Activated naive CD4-positive, alpha-beta T cell treated with anti-CD3 and anti-CD28 coated beads, Interleukin-2, amount 50 U/mL, for 72 hours (primary cell): ENCODE measurements at regions not wholly inside any gene's neighbourhood (a gene's known extent, or its start where the extent isn't known, plus 50 kb on each side); places are given as distances from the start of the nearest gene placed in this dataset.
A peak's percentile ranks its signal among the peaks of the same experiment; 100 is the strongest.

ENCODE experiments used
- ATAC-seq, 2 donors: fragments of 150-1000 bp; cut with Tn5 transposase; 2 replicates each; pipeline ENCODE4 v1.10.0; 2021; ENCODE audit warnings: mild to moderate bottlenecking in 2 of 2, moderate library complexity in 2 of 2
- DNase-seq, 2 donors: peaks; one replicate each; pipeline ENCODE4 v3.0.0; 2021 to 2022; ENCODE audit warnings: low spot score in 2 of 2
- H3K27ac Mint-ChIP-seq, 2 donors: one replicate each; pipeline ENCODE4 v1.8.0; 2022; ENCODE audit warnings: mild to moderate bottlenecking in 2 of 2, mixed read lengths in 2 of 2
- H3K36me3 Mint-ChIP-seq, 2 donors: one replicate each; pipeline ENCODE4 v1.8.0; 2022; ENCODE audit warnings: mixed read lengths in 2 of 2
- H3K9me3 Mint-ChIP-seq, 2 donors: one replicate each; pipeline ENCODE4 v1.8.0; 2022; ENCODE audit warnings: mixed read lengths in 2 of 2

DNA sequence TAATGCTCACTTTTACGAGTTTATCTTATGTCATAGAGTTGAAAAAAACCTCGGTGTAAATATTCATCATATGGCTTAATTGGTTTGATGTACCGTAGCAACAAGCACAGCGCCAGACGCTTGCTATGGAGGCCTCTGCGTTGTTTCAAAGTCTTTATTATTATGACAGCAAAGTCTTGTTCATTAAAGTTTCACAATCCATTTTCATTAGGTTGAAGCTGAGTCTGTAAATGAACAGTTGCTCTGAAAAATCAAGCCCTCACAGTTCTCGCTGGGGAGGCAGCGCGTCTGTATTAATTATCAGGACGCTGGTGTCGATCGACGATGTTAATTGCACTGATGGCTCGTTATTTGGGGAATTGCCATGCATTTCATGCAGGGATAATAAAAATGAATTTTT lies 185.6 kb downstream of the INSC start:
- no peak for DNase-seq
- H3K27ac Mint-ChIP-seq, result no peak overlapping the region
- H3K9me3 Mint-ChIP-seq, result no peaks in the 10 kb centered on the region
- no peaks in the 10 kb centered on the region for H3K36me3 Mint-ChIP-seq
- no peak for ATAC-seq

DNA sequence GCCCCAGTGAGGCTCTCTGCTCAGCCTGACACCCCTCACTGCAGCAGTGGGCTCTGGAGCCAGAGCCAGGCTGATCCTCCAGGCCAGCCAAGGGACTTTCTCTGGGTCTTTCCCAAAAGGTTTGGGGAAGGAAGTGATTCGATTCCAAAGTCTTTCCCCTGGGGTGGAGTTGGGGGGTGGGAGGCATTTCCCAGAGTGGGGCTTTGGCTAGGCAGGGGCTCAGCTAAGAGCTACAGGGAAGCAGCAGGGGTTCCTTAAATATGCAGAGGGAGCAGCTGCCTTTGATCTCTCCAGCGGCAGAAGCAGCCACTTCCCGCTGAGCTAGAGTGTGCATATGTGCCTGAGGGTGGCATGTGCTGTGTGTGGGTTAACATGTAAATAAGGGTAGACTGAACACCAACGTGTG lies 192.9 kb downstream of the INSC start:
- H3K9me3 Mint-ChIP-seq, result no peaks in the 10 kb centered on the region
- no peak for DNase-seq
- no peaks in the 10 kb centered on the region for H3K36me3 Mint-ChIP-seq
- no peak overlapping the region for H3K27ac Mint-ChIP-seq
- ATAC-seq, result no peak

DNA sequence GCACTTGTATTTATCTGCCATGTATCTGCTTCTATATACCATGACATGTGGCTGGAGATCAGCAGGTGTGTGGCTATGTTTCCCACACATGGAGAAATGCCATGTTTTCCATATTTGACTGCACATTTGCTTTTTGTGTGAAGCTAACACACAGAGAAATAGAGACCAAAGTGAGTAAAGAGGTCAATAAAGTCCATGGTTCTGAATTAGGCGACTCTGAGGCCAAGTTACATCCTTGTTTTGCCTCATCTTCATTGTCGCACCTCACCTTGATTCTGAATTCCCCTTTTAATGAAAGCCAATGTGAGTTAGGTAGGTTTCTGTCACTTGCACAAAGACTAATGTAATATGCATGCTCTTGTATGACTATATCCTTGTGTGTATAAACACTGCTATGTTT lies 194.1 kb downstream of the INSC start:
- H3K27ac Mint-ChIP-seq, result no peak overlapping the region
- no peaks in the 10 kb centered on the region for H3K9me3 Mint-ChIP-seq
- no peaks in the 10 kb centered on the region for H3K36me3 Mint-ChIP-seq
- ATAC-seq (no peak), DNase-seq (no peak)

DNA sequence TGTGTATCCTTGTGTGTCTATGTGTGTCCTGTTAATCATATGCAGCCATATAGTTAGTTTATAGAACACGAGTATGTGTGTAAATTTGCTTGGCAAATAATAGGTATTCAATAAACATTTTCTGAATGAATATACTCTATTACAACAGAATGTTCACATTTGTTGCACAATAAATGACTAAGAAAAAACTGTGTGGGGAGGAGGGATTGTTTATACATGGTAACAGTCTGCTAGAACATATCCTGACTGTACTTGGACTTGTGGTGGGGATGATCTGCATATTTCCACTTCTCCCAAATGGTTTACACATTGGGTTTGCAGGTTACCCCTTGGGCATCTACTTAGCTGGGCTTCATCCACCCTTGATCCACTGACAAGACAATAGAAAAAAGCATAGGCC lies 194.6 kb downstream of the INSC start:
- no peak for ATAC-seq
- no peak for DNase-seq
- H3K36me3 Mint-ChIP-seq, result no peaks in the 10 kb centered on the region
- H3K27ac Mint-ChIP-seq, result no peak overlapping the region
- no peaks in the 10 kb centered on the region for H3K9me3 Mint-ChIP-seq

DNA sequence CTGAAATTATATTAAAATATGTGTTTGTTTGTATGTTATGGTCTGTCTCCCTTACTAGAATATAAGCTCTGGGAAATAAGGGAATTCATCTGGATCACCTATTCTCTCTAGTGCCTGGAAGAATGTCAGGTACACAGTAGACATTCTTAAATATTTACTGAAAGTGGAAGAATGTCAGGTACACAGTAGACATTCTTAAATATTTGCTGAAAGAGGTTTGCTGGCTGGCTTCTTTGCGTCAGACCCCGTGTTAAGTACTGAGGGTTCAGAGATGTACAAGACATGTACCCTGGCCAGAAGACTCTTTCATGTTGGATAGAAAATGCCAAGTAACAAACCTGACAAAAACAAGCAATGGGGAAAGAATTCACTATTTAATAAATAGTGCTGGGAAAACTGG lies 199.1 kb downstream of the INSC start:
- Mint-ChIP-seq H3K27ac (no peak overlapping the region), H3K36me3 (no peaks in the 10 kb centered on the region), H3K9me3 (peaks cover 0 to 3% of the 10 kb centered on the region in 2 donors)

DNA sequence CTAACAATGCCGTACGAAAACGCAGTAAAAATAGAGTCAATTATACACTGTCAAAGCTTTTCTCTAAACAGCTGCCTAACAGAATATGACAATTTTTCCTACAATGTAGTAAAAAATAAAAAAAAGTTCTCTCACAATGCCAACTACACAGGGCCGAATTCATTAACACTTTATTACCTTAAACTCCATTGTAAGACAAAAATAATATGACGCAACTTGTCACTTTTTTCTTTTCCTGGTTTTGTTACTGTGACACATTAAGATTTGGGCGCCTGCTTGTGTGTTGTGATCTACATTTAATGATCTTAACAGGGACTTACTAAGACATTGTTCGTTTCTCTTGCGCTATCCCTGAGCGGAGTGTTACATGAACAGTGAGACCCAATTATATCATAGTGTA lies 204.1 kb downstream of the INSC start:
- no peaks in the 10 kb centered on the region for H3K36me3 Mint-ChIP-seq
- DNase-seq (no peak), ATAC-seq (no peak)
- H3K27ac Mint-ChIP-seq, result no peak overlapping the region
- peaks cover 0 to 3% of the 10 kb centered on the region in 2 donors for H3K9me3 Mint-ChIP-seq

More for the DNA sequence above, 199.1 kb downstream of the INSC start:
- no peak for ATAC-seq
- no peak for DNase-seq

DNA sequence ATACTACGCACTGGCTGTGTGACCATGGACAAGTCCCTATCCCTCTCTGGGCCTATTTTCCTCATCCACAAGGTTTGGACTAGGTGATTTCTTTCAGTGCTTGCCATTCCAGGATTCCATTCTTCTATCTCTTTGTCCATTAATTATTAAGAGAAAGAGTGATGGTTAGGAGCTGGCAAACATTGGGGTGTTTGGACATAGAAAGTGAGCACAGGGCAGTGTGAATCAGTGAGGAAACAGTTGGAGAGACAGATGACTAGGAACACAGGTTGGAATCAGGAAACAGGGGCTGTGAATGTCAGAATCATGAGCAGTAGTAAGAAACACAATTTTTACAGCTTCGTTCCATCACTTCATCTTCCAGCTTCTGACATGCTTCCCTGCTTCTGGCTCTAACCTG lies 211.8 kb downstream of the INSC start:
- Mint-ChIP-seq H3K36me3 (no peaks in the 10 kb centered on the region), H3K9me3 (no peaks in the 10 kb centered on the region), H3K27ac (no peak overlapping the region)
- ATAC-seq (no peak), DNase-seq (no peak)

DNA sequence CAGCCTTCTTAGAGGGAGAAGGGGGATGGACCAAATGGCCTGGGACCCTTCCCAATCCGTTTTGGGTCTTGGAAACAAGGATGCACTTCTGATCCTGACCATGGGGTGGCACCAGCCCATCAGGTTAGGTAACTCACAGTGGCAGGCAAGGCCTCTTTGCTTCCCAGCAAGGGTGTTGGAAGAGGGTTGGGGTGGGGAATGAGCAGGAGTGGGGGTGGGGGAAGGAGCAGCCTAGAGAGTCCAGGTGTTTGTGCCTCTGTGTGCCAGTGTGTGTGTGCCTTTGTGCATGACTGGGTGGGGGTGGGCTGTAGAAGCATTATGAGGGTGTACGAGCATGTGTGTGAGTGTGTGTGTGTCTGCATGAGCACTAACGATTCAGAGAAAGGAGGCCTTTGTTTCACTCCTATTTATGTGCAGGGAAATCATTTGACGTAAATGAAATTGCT lies 213.1 kb downstream of the INSC start:
- Mint-ChIP-seq H3K9me3 (no peaks in the 10 kb centered on the region), H3K36me3 (no peaks in the 10 kb centered on the region), H3K27ac (no peak overlapping the region)
- ATAC-seq, result no peak
- DNase-seq, result peak in 1 of 2 donors; percentile 21

DNA sequence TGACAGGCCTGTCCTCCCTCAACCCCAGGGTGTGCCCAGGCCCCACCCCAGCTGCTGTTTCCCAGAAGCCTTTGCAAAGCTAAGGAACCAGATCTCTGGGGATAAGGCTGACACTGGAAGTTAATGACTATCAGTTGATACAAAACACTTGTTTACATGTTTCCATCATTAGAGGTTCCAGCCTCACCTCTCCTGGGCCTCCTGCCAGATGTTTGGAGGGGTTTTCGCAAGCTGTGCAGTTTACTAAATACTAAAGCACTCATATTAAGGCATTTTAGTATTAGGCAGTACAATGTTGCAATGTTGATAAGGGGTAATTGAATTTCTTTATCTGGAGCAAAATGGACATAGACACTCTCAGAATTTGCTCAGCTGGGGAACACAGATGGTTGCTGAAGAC lies 218.7 kb downstream of the INSC start:
- H3K27ac Mint-ChIP-seq, result no peak overlapping the region
- DNase-seq, result no peak
- no peak for ATAC-seq
- H3K36me3 Mint-ChIP-seq, result no peaks in the 10 kb centered on the region
- H3K9me3 Mint-ChIP-seq, result no peaks in the 10 kb centered on the region

DNA sequence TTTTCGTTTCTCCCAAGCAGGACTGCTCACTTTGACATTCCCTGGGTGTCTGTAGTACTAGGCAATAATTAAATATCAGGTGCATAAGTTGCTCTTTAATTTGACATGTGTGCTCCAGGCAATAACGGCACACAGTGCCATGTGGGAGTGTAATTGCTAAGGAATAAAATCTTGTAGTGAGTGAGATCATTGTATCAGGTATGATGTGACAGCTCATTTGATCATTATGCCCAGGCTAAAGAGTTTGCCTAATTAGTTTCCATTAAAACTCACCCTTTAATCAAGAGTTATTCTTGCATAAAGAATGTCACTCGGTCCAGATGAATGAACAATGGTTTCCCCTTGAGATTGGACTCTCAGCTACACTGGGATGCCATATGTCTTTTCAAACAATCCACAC lies 220.0 kb downstream of the INSC start:
- DNase-seq (no peak), ATAC-seq (no peak)
- Mint-ChIP-seq H3K9me3 (peaks cover 0 to 4% of the 10 kb centered on the region in 2 donors), H3K36me3 (no peaks in the 10 kb centered on the region), H3K27ac (no peak overlapping the region)

DNA sequence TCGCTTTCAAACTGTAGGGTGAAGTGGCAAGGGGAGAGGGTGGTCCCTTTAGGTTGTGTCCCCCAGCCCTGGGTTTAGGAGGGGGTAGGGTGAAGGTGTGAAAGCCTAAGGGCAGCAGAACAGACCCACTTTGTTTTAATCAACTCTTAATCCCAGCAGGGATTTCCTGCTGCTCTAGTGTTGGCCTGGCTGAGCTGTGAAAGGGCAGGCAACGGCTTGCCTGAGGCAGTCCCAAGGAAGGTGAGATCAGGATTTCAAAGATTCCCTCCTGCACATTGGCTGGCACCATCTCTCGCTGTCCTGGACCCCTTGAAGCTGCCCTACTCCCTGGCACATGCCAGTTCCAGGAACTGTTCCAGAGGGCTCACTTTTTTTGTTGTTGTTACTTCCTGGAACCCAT lies 221.3 kb downstream of the INSC start:
- peaks cover 0 to 9% of the 10 kb centered on the region in 2 donors for H3K9me3 Mint-ChIP-seq
- peaks cover 0 to 6% of the 10 kb centered on the region in 2 donors for H3K36me3 Mint-ChIP-seq
- no peak for DNase-seq
- ATAC-seq, result no peak
- H3K27ac Mint-ChIP-seq, result no peak overlapping the region

DNA sequence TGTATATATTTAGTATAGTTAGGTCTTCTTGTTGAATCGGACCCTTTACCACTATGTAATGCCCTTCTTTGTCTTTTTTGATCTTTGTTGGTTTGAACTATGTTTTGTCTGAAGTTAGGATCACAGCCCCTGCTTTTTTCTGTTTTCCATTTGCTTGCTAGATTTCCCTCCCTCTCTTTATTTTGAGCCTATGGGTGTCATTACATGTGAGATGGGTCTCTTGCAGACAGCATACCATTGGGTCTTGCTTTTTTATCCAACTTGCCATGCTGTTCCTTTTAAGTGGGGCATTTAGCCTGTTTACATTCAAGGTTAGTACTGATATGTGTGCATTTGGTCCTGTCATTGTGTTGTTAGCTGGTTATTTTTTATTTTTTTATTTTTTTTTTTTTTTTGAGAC lies 224.6 kb downstream of the INSC start:
- DNase-seq, result no peak
- Mint-ChIP-seq H3K9me3 (peaks cover 0 to 9% of the 10 kb centered on the region in 2 donors), H3K27ac (no peak overlapping the region), H3K36me3 (peaks cover 0 to 6% of the 10 kb centered on the region in 2 donors)
- no peak for ATAC-seq

DNA sequence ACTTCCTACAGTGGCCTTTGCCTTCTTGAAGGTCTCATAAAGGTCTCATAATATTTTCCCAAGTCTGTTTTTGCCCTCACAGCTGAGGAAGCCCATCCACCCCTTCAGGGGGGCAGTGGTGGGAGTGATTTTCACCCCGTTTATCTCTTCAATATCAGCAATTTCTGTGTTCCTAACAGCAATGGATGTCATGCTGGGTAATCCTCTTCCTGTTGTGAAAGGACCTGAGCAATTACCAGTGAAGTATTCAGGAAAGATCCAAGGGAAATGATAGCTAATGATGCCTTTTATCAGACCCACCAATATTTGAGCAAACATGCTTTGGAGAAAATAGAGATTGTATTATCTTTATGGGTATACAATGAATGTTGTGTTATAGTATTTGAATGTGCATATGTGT lies 226.9 kb downstream of the INSC start:
- no peak for DNase-seq
- no peak for ATAC-seq
- Mint-ChIP-seq H3K9me3 (peaks cover 0 to 9% of the 10 kb centered on the region in 2 donors), H3K27ac (no peak overlapping the region), H3K36me3 (peaks cover 0 to 6% of the 10 kb centered on the region in 2 donors)

DNA sequence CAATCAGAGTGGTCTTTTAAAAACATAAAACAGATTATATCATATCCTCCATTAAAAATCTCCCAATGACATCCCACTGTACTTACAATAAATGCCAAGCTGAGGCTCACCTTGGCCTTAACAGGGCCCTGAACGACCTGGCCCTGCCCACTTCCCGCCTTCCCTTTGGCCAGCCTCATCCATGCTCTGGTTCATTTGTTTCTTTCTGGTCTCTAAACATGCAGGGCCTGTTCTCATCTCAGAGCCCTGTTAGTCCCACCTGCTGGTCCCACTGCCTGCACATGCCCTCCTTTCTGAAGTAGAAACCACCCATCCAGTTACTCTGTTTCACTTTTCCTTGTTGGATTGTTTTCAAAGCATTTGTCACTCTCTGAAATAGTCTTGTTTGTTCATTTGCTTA lies 227.4 kb downstream of the INSC start:
- Mint-ChIP-seq H3K27ac (no peak overlapping the region), H3K9me3 (peaks cover 0 to 9% of the 10 kb centered on the region in 2 donors), H3K36me3 (peaks cover 0 to 6% of the 10 kb centered on the region in 2 donors)
- ATAC-seq (no peak), DNase-seq (no peak)

DNA sequence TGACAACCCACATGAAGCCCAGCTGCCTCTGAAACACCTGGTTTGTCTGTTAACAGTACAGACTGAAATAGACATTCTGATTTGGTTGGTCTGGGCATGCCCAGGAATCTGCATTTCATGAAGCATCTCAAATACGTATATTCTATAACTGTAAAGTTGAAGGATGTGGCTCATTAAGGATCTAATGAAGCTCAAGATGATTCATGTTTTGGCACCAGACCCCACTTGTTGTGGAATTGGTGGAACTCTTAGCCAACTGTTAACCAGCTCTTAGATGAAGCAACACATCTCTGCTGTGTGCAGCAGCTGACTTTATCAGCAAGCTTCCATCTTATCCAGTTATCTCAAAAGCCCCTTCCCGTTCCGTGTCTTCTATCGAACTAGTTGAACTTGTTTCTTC lies 232.2 kb downstream of the INSC start:
- DNase-seq (no peak), ATAC-seq (no peak)
- no peak overlapping the region for H3K27ac Mint-ChIP-seq
- no peaks in the 10 kb centered on the region for H3K9me3 Mint-ChIP-seq
- no peaks in the 10 kb centered on the region for H3K36me3 Mint-ChIP-seq

DNA sequence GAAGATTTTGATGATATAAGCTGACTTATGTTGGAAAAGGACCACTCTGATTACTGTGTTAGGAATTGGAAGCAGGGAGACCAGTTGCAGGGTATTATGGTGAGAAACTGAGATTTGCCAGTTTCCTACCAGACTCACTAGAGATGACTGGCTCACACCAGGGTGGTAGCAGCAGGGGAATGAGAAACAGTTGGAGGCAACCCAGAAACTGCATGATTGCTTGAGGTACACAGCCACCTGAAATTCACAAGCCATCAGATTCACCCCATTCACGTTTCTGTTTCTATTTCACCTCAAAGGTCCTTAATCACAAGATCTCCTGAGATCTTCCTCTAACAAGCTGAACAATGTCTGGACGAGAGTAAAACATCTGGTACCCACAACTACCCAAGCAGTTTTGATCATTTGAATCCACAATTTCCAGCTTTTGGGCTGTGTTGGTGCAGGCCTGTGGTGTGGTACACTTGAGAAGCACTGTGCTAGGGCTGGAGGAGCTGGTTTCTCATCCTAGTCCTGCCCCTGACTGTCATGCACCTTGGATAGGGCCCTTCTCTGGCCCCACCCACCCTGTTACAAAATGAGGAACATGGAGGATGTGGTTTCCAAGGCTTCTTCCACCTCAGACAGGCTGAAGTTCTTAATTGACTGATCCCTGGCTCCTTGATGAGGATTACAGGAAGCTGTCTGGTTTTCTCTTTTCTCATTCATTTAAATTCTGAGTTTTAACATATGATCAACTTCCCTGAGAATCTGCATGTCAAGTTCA lies 233.4 kb downstream of the INSC start:
- no peak for DNase-seq
- ATAC-seq, result no peak
- H3K36me3 Mint-ChIP-seq, result no peaks in the 10 kb centered on the region
- H3K27ac Mint-ChIP-seq, result no peak overlapping the region
- no peaks in the 10 kb centered on the region for H3K9me3 Mint-ChIP-seq

DNA sequence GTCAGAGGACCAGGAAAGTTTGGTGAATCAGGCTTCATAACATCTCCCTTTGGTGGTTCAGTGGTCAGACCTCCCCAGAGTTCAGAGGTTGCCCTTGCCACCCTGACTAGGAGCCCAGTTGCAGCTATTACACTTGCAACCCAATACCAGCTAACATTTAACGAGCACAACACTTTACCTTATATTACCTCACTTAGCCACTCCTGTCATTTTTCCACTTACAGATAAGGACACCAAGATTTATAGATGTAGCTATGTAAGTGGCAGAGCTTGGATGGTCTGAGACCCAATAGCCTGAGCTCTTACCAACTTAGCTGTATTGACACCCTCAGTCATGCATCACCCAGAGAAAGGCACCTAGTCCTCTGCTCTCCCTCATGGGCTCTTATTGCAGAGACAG lies 234.7 kb downstream of the INSC start:
- Mint-ChIP-seq H3K9me3 (no peaks in the 10 kb centered on the region), H3K36me3 (no peaks in the 10 kb centered on the region), H3K27ac (no peak overlapping the region)
- no peak for DNase-seq
- no peak for ATAC-seq

DNA sequence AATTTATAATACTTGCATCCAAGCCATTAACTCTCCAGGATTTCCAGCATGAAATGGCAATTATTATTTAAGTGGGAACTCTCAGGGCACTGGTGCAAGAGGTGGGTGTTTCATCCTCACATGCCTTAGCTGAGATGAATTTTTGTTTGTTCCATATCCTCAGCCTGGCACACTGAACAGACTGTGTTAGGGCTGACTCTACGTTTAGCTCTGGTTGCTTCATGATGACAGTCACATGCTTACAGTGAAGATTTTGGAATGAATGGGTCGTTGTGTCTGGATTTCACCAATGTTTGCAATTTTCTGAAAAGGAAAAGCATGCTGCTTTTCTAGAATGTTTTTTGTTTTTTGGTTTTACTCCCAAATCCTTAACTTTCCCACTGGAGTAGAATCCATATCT lies 246.6 kb downstream of the INSC start:
- H3K36me3 Mint-ChIP-seq, result no peaks in the 10 kb centered on the region
- DNase-seq, result no peak
- no peaks in the 10 kb centered on the region for H3K9me3 Mint-ChIP-seq
- no peak overlapping the region for H3K27ac Mint-ChIP-seq
- ATAC-seq, result no peak
